ENCODE measurements at regions not wholly inside any gene's neighbourhood (a gene's known extent, or its start where the extent isn't known, plus 50 kb on each side); places are given as distances from the start of the nearest gene placed in this dataset.
"Not testable (repeated sequence)": the region's sequence is repeated elsewhere in the genome, so short reads cannot be mapped to it uniquely, and the experiment has no call there.

DNA sequence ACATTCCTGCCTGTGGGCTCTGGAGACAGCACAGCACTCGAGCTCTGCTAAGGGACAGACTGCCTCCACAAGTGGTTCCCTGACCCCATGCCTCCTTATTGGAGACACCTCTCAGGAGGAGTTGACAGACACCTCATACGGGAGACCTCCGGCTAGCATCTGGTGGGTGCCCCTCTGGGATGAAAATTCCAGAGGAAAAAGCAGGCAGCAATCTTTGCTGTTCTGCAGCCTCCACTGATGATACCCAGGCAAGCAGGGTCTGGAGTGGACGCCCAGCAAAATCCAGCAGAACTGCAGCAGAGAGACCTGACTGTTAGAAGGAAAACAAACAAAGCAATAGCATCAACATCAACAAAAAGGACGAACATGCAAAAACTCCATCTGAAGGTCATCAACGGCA, 639.4 kb downstream of the SLC16A7 start:
- Histone ChIP-seq H3K4me1 (ENCODE audit: control insufficient read depth in 4 of 4, insufficient read depth in 4 of 4, low read length in 3 of 4) (no peaks in the 10 kb centered on the region), H3K4me3 (ENCODE audit: low read depth in 1 of 3, low read length in 3 of 3) (no peak overlapping the region), H3K27ac (ENCODE audit: low read depth in 1 of 2, low read length in 2 of 2) (no peak overlapping the region), H3K9ac (ENCODE audit: low read depth in 1 of 2, low read length in 2 of 2) (no peak overlapping the region), H3K36me3 (ENCODE audit: control insufficient read depth in 4 of 4, insufficient read depth in 3 of 4, low read depth in 1 of 4, low read length in 3 of 4) (no peaks in the 10 kb centered on the region), H3K27me3 (ENCODE audit: control insufficient read depth in 4 of 4, insufficient read depth in 4 of 4, low read length in 3 of 4) (no peaks in the 10 kb centered on the region), H3K9me3 (ENCODE audit: control insufficient read depth in 4 of 4, low read length in 3 of 4) (no peaks in the 10 kb centered on the region)
- no peak for TF ChIP-seq JUND (IDR thresholded peaks at IDR 0.05)
- TF ChIP-seq, protein P1, sequence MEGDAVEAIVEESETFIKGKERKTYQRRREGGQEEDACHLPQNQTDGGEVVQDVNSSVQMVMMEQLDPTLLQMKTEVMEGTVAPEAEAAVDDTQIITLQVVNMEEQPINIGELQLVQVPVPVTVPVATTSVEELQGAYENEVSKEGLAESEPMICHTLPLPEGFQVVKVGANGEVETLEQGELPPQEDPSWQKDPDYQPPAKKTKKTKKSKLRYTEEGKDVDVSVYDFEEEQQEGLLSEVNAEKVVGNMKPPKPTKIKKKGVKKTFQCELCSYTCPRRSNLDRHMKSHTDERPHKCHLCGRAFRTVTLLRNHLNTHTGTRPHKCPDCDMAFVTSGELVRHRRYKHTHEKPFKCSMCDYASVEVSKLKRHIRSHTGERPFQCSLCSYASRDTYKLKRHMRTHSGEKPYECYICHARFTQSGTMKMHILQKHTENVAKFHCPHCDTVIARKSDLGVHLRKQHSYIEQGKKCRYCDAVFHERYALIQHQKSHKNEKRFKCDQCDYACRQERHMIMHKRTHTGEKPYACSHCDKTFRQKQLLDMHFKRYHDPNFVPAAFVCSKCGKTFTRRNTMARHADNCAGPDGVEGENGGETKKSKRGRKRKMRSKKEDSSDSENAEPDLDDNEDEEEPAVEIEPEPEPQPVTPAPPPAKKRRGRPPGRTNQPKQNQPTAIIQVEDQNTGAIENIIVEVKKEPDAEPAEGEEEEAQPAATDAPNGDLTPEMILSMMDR (IDR thresholded peaks at IDR 0.05; ENCODE audit: low read depth, low read length, missing input control): no peak
- no peak for TF ChIP-seq RAD21 (IDR thresholded peaks at IDR 0.05)
- no peak for TF ChIP-seq EGR1 (IDR thresholded peaks at IDR 0.05; ENCODE audit: low read depth in 2 of 2)
- TF ChIP-seq HNF4A (conservative IDR thresholded peaks at IDR 0.05): no peak
- TF ChIP-seq TAF1 (conservative IDR thresholded peaks at IDR 0.05): no peak
- TF ChIP-seq NR2F2 (IDR thresholded peaks at IDR 0.05): no peak
- TF ChIP-seq FOXA1 (IDR thresholded peaks at IDR 0.05): no peak
- DNase-seq (ENCODE audit: low spot score): no peak
- 74% methylated on average over 6 of the region's 6 CpGs for WGBS

DNA sequence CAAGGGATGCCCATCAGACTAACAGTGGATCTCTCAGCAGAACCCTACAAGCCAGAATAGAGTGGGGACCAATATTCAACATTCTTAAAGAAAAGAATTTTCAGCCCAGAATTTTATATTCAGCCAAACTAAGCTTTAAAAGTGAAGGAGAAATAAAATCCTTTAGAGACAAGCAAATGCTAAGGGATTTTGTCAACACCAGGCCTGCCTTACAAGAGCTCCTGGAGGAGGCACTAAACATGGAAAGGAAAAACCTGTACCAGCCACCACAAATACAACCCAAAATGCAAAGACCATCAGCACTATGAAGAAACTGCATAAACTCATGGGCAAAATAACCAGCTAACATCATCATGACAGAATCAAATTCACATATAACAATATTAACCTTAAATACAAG, 640.6 kb downstream of the SLC16A7 start:
- H3K36me3 ChIP-seq (ENCODE audit: control insufficient read depth in 4 of 4, insufficient read depth in 3 of 4, low read depth in 1 of 4, low read length in 3 of 4); H3K27ac ChIP-seq (ENCODE audit: low read depth in 1 of 2, low read length in 2 of 2); H3K9me3 ChIP-seq (ENCODE audit: control insufficient read depth in 4 of 4, low read length in 3 of 4); H3K9ac ChIP-seq (ENCODE audit: low read depth in 1 of 2, low read length in 2 of 2); DNase-seq (ENCODE audit: low spot score); H3K27me3 ChIP-seq (ENCODE audit: control insufficient read depth in 4 of 4, insufficient read depth in 4 of 4, low read length in 3 of 4); H3K4me1 ChIP-seq (ENCODE audit: control insufficient read depth in 4 of 4, insufficient read depth in 4 of 4, low read length in 3 of 4); H3K4me3 ChIP-seq (ENCODE audit: low read depth in 1 of 3, low read length in 3 of 3): not testable (repeated sequence)

DNA sequence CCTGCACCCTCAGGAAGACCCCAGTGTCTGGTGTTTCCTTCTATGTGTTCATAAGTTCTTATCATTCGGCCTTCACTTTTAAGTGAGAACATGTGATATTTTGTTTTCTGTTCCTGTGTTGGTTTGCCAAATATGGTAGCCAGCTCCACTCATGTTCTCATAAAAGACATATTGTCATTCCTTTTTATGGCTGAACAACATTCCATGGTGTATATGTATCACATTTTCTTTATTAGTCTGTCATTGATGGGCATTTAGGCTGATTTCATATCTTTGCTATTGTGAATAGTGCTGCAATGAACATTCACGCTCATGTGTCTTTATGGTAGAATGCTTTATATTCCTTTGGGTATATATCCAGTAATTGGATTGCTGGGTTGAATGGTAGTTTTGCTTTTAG, 645.1 kb downstream of the SLC16A7 start:
- Histone ChIP-seq H3K4me3 (ENCODE audit: low read depth in 1 of 3, low read length in 3 of 3) (no peak overlapping the region), H3K9me3 (ENCODE audit: control insufficient read depth in 4 of 4, low read length in 3 of 4) (no peaks in the 10 kb centered on the region), H3K4me1 (ENCODE audit: control insufficient read depth in 4 of 4, insufficient read depth in 4 of 4, low read length in 3 of 4) (no peaks in the 10 kb centered on the region), H3K27ac (ENCODE audit: low read depth in 1 of 2, low read length in 2 of 2) (no peak overlapping the region), H3K9ac (ENCODE audit: low read depth in 1 of 2, low read length in 2 of 2) (no peak overlapping the region), H3K27me3 (ENCODE audit: control insufficient read depth in 4 of 4, insufficient read depth in 4 of 4, low read length in 3 of 4) (no peaks in the 10 kb centered on the region), H3K36me3 (ENCODE audit: control insufficient read depth in 4 of 4, insufficient read depth in 3 of 4, low read depth in 1 of 4, low read length in 3 of 4) (no peaks in the 10 kb centered on the region)
- TF ChIP-seq JUND (IDR thresholded peaks at IDR 0.05) (no peak), EGR1 (IDR thresholded peaks at IDR 0.05; ENCODE audit: low read depth in 2 of 2) (no peak), HNF4A (conservative IDR thresholded peaks at IDR 0.05) (no peak), NR2F2 (IDR thresholded peaks at IDR 0.05) (no peak)
- TF ChIP-seq, protein P1 (IDR thresholded peaks at IDR 0.05; ENCODE audit: low read depth, low read length, missing input control): no peak
- 82% methylated on average over 2 of the region's 2 CpGs for WGBS
- DNase-seq (ENCODE audit: low spot score): no peak

DNA sequence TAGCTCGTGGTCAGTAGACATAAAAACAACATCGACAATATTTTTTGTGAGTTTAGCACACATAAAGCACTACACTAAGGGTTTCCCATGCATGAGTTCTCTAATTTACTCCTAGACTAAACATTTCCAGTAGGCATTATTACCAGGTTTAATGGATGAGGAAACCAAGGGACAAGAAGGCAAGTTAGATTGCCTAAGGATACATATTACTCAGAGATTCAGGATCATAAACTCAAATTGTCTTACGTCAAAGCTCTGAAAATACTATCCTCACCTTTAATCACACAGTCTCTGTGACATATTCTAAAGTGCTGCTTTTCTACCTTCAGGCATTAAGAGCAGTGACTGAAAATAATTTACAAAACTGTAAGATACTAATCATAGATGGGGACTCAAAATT, 655.3 kb downstream of the SLC16A7 start:
- no peak overlapping the region for H3K27ac ChIP-seq (ENCODE audit: low read depth in 1 of 2, low read length in 2 of 2)
- no peak for DNase-seq (ENCODE audit: low spot score)
- no peaks in the 10 kb centered on the region for H3K27me3 ChIP-seq (ENCODE audit: control insufficient read depth in 4 of 4, insufficient read depth in 4 of 4, low read length in 3 of 4)
- H3K4me3 ChIP-seq (ENCODE audit: low read depth in 1 of 3, low read length in 3 of 3): no peak overlapping the region
- 31% methylated on average over 3 of the region's 3 CpGs for WGBS
- H3K36me3 ChIP-seq (ENCODE audit: control insufficient read depth in 4 of 4, insufficient read depth in 3 of 4, low read depth in 1 of 4, low read length in 3 of 4): no peaks in the 10 kb centered on the region
- no peaks in the 10 kb centered on the region for H3K9me3 ChIP-seq (ENCODE audit: control insufficient read depth in 4 of 4, low read length in 3 of 4)
- H3K4me1 ChIP-seq (ENCODE audit: control insufficient read depth in 4 of 4, insufficient read depth in 4 of 4, low read length in 3 of 4): no peaks in the 10 kb centered on the region
- no peak overlapping the region for H3K9ac ChIP-seq (ENCODE audit: low read depth in 1 of 2, low read length in 2 of 2)
- TF ChIP-seq RXRA (IDR thresholded peaks at IDR 0.05): no peak
- TF ChIP-seq, protein P2, sequence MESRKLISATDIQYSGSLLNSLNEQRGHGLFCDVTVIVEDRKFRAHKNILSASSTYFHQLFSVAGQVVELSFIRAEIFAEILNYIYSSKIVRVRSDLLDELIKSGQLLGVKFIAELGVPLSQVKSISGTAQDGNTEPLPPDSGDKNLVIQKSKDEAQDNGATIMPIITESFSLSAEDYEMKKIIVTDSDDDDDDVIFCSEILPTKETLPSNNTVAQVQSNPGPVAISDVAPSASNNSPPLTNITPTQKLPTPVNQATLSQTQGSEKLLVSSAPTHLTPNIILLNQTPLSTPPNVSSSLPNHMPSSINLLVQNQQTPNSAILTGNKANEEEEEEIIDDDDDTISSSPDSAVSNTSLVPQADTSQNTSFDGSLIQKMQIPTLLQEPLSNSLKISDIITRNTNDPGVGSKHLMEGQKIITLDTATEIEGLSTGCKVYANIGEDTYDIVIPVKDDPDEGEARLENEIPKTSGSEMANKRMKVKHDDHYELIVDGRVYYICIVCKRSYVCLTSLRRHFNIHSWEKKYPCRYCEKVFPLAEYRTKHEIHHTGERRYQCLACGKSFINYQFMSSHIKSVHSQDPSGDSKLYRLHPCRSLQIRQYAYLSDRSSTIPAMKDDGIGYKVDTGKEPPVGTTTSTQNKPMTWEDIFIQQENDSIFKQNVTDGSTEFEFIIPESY (IDR thresholded peaks at IDR 0.05): no peak
- TF ChIP-seq, protein P3, sequence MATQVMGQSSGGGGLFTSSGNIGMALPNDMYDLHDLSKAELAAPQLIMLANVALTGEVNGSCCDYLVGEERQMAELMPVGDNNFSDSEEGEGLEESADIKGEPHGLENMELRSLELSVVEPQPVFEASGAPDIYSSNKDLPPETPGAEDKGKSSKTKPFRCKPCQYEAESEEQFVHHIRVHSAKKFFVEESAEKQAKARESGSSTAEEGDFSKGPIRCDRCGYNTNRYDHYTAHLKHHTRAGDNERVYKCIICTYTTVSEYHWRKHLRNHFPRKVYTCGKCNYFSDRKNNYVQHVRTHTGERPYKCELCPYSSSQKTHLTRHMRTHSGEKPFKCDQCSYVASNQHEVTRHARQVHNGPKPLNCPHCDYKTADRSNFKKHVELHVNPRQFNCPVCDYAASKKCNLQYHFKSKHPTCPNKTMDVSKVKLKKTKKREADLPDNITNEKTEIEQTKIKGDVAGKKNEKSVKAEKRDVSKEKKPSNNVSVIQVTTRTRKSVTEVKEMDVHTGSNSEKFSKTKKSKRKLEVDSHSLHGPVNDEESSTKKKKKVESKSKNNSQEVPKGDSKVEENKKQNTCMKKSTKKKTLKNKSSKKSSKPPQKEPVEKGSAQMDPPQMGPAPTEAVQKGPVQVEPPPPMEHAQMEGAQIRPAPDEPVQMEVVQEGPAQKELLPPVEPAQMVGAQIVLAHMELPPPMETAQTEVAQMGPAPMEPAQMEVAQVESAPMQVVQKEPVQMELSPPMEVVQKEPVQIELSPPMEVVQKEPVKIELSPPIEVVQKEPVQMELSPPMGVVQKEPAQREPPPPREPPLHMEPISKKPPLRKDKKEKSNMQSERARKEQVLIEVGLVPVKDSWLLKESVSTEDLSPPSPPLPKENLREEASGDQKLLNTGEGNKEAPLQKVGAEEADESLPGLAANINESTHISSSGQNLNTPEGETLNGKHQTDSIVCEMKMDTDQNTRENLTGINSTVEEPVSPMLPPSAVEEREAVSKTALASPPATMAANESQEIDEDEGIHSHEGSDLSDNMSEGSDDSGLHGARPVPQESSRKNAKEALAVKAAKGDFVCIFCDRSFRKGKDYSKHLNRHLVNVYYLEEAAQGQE (IDR thresholded peaks at IDR 0.05): no peak
- no peak for TF ChIP-seq GABPA (IDR thresholded peaks at IDR 0.05 in 1 of 2, conservative IDR thresholded peaks at IDR 0.05 in 1 of 2)
